Omental fat pad (tissue), 3 donors: ENCODE measurements at regions not wholly inside any gene's neighbourhood (a gene's known extent, or its start where the extent isn't known, plus 50 kb on each side); places are given as distances from the start of the nearest gene placed in this dataset.

Experiments used
- ATAC-seq: fragments of 150-250 bp; one replicate; pipeline ENCODE4 v1.9.1; 2016; ENCODE audit warnings: mild to moderate bottlenecking, moderate library complexity; ENCODE audit not compliant: low FRiP score
- DNase-seq: peaks from one replicate; pipeline ENCODE4 v3.0.0-alpha.2; 2019; ENCODE audit warnings: low spot score
- TF ChIP-seq, protein P1 (sequence below), 3 donors: fragments of 450-650 bp; IDR thresholded peaks; one replicate each; pipeline ENCODE4 v1.5.1; 2016 to 2017; ENCODE audit warnings: antibody characterized with exemption in 3 of 3, mild to moderate bottlenecking in 3 of 3, moderate library complexity in 2 of 3

DNA sequence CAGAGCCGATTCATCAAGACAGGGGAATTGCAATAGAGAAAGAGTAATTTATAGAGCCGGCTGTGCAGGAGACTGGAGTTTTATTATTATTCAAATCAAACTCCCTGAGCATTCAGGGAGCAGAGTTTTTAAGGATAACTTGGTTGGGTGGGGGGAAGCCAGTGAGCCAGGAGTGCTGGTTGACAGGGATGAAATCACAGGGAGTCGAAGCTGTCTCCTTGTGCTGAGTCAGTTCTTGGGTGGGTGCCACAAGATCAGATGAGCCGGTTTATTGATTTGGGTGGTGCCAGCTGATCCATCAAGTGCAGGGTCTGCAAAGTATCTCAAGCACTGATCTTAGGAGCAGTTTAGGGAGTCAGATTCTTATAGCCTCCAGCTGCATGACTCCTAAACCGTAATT is 95.4 kb upstream of the CCDC80 start:
- TF ChIP-seq, protein P1, sequence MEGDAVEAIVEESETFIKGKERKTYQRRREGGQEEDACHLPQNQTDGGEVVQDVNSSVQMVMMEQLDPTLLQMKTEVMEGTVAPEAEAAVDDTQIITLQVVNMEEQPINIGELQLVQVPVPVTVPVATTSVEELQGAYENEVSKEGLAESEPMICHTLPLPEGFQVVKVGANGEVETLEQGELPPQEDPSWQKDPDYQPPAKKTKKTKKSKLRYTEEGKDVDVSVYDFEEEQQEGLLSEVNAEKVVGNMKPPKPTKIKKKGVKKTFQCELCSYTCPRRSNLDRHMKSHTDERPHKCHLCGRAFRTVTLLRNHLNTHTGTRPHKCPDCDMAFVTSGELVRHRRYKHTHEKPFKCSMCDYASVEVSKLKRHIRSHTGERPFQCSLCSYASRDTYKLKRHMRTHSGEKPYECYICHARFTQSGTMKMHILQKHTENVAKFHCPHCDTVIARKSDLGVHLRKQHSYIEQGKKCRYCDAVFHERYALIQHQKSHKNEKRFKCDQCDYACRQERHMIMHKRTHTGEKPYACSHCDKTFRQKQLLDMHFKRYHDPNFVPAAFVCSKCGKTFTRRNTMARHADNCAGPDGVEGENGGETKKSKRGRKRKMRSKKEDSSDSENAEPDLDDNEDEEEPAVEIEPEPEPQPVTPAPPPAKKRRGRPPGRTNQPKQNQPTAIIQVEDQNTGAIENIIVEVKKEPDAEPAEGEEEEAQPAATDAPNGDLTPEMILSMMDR (IDR thresholded peaks at IDR 0.05) = no peak
- DNase-seq (no peak), ATAC-seq (no peak)

DNA sequence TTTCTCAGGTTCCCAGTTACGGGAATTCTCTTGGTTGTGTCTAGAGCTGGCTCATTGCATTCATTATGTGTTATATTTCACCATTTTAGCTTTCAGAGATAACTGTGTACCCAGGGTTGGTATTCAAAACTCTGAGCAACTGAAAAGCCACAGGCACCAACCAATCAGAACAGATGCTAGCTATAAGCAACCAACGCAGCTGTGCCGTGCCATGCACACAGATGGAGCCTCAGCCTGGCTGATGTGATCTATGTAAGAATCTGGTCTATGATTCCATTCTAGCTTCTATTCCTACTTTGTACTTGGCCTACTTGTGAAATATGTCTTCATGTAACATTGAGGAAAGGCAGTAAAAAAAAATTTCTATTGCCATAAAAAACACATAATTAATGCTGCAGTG is 95.0 kb upstream of the CCDC80 start:
- ATAC-seq (no peak), DNase-seq (no peak)
- TF ChIP-seq, protein P1 (IDR thresholded peaks at IDR 0.05) = no peak

DNA sequence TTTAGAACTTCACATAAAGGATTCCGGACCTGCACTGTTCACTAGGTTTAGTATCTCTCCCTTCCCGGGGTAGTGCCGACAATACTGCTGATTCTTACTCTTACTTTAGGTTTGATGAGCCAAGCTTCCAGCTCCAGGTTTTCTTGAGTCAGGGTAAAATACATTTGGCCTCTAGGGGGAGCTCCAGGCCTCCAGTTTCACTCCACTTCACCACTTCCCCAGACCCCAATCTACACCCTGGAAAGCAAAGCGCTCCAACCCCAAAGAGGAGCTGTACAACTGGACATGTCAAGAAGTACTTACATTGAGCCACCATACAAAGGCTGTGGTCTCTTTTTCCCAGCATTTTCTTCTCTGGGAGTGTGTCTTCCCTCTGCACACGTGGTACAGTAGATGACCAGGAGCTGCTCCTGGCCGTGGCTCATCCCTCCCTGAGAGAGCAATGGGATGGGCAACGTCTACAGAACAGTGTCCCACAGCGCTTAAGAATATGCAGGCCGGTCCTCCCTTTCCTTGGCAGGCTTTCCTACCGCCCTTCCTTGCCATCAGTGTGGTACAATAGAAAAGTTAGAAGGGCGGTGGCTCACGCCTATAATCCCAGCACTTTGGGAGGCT is 93.9 kb upstream of the CCDC80 start:
- ATAC-seq = peak; percentile 32
- DNase-seq = peak; percentile 38
- TF ChIP-seq, protein P1 (IDR thresholded peaks at IDR 0.05) = no peak

DNA sequence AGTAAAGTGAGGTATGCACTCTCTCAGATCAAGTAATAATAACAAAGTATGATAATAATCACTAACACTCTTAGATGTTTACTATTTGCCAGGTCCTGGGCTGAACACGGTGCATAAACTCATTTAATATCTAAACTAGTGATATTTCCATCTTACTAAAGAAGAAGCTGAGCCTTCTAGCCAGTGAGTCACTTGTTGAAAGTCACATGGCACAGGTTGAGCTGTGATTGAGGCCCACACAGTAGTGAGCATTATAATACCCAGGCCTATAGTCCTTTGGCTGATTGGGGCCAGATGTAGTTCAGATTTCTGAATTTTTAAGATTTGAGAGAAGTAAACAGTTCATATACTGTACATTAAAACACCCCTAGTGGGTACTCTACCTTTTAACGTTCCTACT is 93.2 kb upstream of the CCDC80 start:
- DNase-seq (no peak), ATAC-seq (no peak)
- TF ChIP-seq, protein P1 (IDR thresholded peaks at IDR 0.05) = no peak

DNA sequence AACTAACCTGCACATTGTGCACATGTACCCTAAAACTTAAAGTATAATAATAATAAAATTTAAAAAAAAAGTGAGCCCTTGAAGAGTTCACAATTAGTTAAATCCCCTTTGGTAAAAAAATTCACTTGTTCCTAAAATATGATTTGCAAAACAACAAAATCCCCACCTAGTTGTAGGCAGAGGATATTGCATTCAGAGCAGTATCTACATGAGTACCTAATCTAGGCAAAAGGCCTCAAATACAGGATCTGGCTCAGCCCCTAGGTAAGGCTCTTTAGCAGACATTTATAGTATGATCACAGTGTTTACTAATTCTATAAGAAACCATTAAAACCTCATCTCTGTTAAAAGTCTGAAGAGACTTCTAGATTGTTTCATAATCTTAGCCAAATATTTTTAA is 89.3 kb upstream of the CCDC80 start:
- TF ChIP-seq, protein P1 (IDR thresholded peaks at IDR 0.05) = no peak
- no peak for DNase-seq
- ATAC-seq = no peak

DNA sequence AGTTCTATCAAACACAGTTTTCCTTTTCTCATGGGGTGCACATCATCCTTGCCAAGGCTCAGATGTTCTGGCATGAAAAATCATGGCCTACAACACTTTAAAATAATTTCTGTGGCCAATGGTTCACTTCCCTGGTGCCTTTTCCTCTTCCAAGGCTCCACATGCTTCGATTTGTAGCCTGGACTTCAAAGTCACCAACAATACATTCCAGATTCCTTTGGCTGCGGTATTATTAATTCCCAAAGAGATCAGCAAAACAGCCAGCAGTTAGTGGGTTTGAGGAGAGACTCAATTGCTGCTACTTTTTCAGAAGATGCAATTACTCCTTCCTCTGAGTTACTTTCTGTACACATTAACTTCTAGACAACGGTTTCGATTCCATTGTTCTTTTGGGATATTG is 80.3 kb upstream of the CCDC80 start:
- no peak for DNase-seq
- ATAC-seq = no peak
- TF ChIP-seq, protein P1 (IDR thresholded peaks at IDR 0.05) = no peak

DNA sequence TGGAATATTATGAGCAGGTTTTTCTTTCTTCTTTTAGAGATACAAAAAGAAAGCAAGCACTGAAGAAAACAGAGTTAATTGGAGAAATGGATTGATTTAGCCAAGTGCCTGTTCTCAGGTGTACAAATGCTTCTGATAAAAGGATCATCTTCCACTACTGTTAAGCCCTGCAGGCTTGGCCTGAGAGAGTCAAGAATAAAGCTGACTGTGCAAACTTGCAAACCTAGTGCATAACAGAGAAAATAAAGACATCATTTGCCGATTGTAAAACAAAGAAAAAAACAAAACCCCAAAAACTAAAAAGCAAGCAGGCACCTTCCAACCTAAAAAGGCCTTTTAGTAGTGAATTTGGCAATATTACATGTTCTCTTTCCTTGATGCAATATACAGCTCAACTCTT is 78.0 kb upstream of the CCDC80 start:
- no peak for DNase-seq
- TF ChIP-seq, protein P1 (IDR thresholded peaks at IDR 0.05) = no peak
- no peak for ATAC-seq
